DOHH2 (cell line): ENCODE measurements at regions not wholly inside any gene's neighbourhood (a gene's known extent, or its start where the extent isn't known, plus 50 kb on each side); places are given as distances from the start of the nearest gene placed in this dataset.

Experiments
- CTCF ChIP-seq: fragments of 200-600 bp; sonication (generic); IDR thresholded peaks from one replicate; pipeline ENCODE4 v1.5.1; 2014; ENCODE audit warnings: antibody characterized with exemption, mild to moderate bottlenecking, low read depth, low read length; ENCODE audit not compliant: poor library complexity, severe bottlenecking
- EZH2phosphoT487 ChIP-seq: fragments of 200-600 bp; sonication (generic); IDR thresholded peaks from 2 replicates; pipeline ENCODE4 v1.6.1; 2017; ENCODE audit warnings: borderline replicate concordance, mild to moderate bottlenecking, antibody characterized with exemption, low read length, moderate library complexity, mixed read lengths

GRCh38 chr4:111113591-111113990 is 490.7 kb upstream of the PITX2 start:
- TF ChIP-seq CTCF (no peak), EZH2phosphoT487 (no peak)
